Liver (tissue), 3 donors: ENCODE measurements at regions not wholly inside any gene's neighbourhood (a gene's known extent, or its start where the extent isn't known, plus 50 kb on each side); places are given as distances from the start of the nearest gene placed in this dataset.

Source experiments
- CTCF ChIP-seq: fragments of 150-350 bp; IDR thresholded peaks from 2 replicates; pipeline ENCODE4 v1.5.1; 2017; ENCODE audit warnings: improper control_type of control experiment, low read depth, low read length; ENCODE audit not compliant: missing input control
- FOXA1 ChIP-seq: IDR thresholded peaks from 2 replicates; pipeline ENCODE4 v1.6.1; 2016; ENCODE audit warnings: antibody characterized with exemption
- HNF4A ChIP-seq, 2 donors: conservative IDR thresholded peaks; 2 replicates each; pipeline ENCODE4 v1.6.1; 2016; ENCODE audit warnings: antibody characterized with exemption in 2 of 2, mild to moderate bottlenecking in 2 of 2
- RAD21 ChIP-seq, 2 donors: IDR thresholded peaks; 2 replicates each; pipeline ENCODE4 v1.6.1; 2016; ENCODE audit warnings: antibody characterized with exemption in 2 of 2, mild to moderate bottlenecking in 2 of 2
- SP1 ChIP-seq: IDR thresholded peaks from 2 replicates; pipeline ENCODE4 v1.6.1; 2018; ENCODE audit warnings: antibody characterized with exemption, mild to moderate bottlenecking
- TAF1 ChIP-seq: conservative IDR thresholded peaks from 2 replicates; pipeline ENCODE4 v1.6.1; 2016; ENCODE audit warnings: antibody characterized with exemption, mild to moderate bottlenecking
- ZBTB33 ChIP-seq: IDR thresholded peaks from 2 replicates; pipeline ENCODE4 v1.6.1; 2016; ENCODE audit warnings: antibody characterized with exemption
- TF ChIP-seq, protein P1 (sequence below): IDR thresholded peaks from 2 replicates; pipeline ENCODE4 v1.6.1; 2016; ENCODE audit warnings: antibody characterized with exemption, mild to moderate bottlenecking
- donor health status: healthy.
- donor health status: healthy.

DNA sequence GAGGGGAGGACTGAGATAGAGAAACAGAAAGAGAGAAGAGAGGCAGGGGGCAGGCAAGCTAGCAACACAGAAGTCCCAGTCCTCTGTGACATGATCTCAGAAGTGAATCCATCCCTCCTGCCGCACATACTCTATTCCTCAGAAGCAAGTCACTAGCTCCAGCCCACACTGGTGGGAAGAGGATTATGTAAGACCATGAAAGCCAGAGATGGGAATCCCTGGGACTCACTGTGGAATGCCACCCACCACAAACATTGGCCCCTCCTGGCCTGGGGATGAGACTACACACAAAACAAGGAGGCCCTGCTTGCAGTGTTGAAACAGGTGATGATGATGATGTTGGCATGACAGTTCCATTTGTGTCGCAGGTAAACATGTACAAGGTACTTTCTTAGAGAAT, 419.9 kb downstream of the IRS2 start:
- TF ChIP-seq HNF4A (conservative IDR thresholded peaks at IDR 0.05): no peak
- no peak for TF ChIP-seq CTCF
- no peak for TF ChIP-seq ZBTB33
- no peak for TF ChIP-seq TAF1
- no peak for TF ChIP-seq FOXA1
- TF ChIP-seq, protein P1, sequence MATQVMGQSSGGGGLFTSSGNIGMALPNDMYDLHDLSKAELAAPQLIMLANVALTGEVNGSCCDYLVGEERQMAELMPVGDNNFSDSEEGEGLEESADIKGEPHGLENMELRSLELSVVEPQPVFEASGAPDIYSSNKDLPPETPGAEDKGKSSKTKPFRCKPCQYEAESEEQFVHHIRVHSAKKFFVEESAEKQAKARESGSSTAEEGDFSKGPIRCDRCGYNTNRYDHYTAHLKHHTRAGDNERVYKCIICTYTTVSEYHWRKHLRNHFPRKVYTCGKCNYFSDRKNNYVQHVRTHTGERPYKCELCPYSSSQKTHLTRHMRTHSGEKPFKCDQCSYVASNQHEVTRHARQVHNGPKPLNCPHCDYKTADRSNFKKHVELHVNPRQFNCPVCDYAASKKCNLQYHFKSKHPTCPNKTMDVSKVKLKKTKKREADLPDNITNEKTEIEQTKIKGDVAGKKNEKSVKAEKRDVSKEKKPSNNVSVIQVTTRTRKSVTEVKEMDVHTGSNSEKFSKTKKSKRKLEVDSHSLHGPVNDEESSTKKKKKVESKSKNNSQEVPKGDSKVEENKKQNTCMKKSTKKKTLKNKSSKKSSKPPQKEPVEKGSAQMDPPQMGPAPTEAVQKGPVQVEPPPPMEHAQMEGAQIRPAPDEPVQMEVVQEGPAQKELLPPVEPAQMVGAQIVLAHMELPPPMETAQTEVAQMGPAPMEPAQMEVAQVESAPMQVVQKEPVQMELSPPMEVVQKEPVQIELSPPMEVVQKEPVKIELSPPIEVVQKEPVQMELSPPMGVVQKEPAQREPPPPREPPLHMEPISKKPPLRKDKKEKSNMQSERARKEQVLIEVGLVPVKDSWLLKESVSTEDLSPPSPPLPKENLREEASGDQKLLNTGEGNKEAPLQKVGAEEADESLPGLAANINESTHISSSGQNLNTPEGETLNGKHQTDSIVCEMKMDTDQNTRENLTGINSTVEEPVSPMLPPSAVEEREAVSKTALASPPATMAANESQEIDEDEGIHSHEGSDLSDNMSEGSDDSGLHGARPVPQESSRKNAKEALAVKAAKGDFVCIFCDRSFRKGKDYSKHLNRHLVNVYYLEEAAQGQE: no peak
- TF ChIP-seq SP1: no peak
- TF ChIP-seq RAD21 (IDR thresholded peaks at IDR 0.05): no peak
